ENCODE measurements at regions not wholly inside any gene's neighbourhood (a gene's known extent, or its start where the extent isn't known, plus 50 kb on each side); places are given as distances from the start of the nearest gene placed in this dataset.

- Mint-ChIP-seq H3K36me3 (ENCODE audit: low read depth) (no peaks in the 10 kb centered on the region), H3K27me3 (peaks cover 14% of the 10 kb centered on the region), H3K9me3 (peaks cover 9% of the 10 kb centered on the region), H3K4me1 (no peaks in the 10 kb centered on the region), H3K27ac (no peak overlapping the region), H3K4me3 (no peak overlapping the region)
- no peak for DNase-seq
- intact Hi-C loops (cut with micrococcal nuclease), result no loop called here
Observed at GRCh38 chr11:43619863-43620505, 60.6 kb upstream of the HSD17B12 start.

- no peak overlapping the region for H3K4me3 Mint-ChIP-seq
- peaks cover 34% of the 10 kb centered on the region for H3K27me3 Mint-ChIP-seq
- DNase-seq, result no peak
- no peak overlapping the region for H3K27ac Mint-ChIP-seq
- no peaks in the 10 kb centered on the region for H3K9me3 Mint-ChIP-seq
- intact Hi-C loops (cut with micrococcal nuclease), result no loop called here
- no peaks in the 10 kb centered on the region for H3K36me3 Mint-ChIP-seq (ENCODE audit: low read depth)
- no peaks in the 10 kb centered on the region for H3K4me1 Mint-ChIP-seq
Observed at GRCh38 chr11:43626798-43627197, 53.7 kb upstream of the HSD17B12 start.
